ENCODE measurements at regions not wholly inside any gene's neighbourhood (a gene's known extent, or its start where the extent isn't known, plus 50 kb on each side); places are given as distances from the start of the nearest gene placed in this dataset.
"Not testable (repeated sequence)": the region's sequence is repeated elsewhere in the genome, so short reads cannot be mapped to it uniquely, and the experiment has no call there.

GRCh38 chr5:114734238-114734637 is 372.4 kb downstream of the KCNN2 start:
- H3K9ac ChIP-seq (ENCODE audit: low read depth in 1 of 2, low read length in 2 of 2), result no peak overlapping the region

DNA sequence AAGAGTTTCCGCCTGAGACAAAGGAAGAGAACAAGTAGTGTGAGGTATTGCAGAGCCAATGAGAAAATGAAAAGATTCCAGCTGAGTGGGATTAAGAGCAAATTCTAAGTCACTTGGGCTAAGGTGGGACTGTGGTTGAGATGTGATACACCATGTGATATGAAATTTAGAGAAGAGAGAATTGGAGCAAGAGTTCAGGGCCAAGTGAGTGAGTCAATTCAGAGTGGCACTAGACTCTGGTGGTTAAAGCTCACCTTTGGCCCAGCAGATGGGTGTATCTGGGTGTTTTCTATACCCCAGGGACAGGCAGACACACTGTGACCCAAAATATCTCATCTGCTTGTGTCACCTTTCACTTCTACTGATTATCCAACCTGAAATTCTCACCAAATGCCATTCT is 368.1 kb downstream of the KCNN2 start:
- no peak overlapping the region for H3K9ac ChIP-seq (ENCODE audit: low read depth in 1 of 2, low read length in 2 of 2)
- no peaks in the 10 kb centered on the region for H3K27me3 ChIP-seq (ENCODE audit: control insufficient read depth in 2 of 2, insufficient read depth in 2 of 2, low read length in 2 of 2)
- no peak overlapping the region for H3K4me3 ChIP-seq (ENCODE audit: low read length in 2 of 2)
- no peaks in the 10 kb centered on the region for H3K9me3 ChIP-seq (ENCODE audit: control insufficient read depth in 2 of 2, low read length in 2 of 2)
- no peaks in the 10 kb centered on the region for H3K4me1 ChIP-seq (ENCODE audit: control insufficient read depth in 2 of 2, insufficient read depth in 2 of 2, low read length in 2 of 2)
- H3K27ac ChIP-seq (ENCODE audit: low read depth in 2 of 2, low read length in 2 of 2), result no peak overlapping the region
- H3K36me3 ChIP-seq (ENCODE audit: control insufficient read depth in 2 of 2, insufficient read depth in 2 of 2, low read length in 2 of 2), result no peaks in the 10 kb centered on the region

More at GRCh38 chr5:114734238-114734637, 372.4 kb downstream of the KCNN2 start:
- H3K4me1 ChIP-seq (ENCODE audit: control insufficient read depth in 2 of 2, insufficient read depth in 2 of 2, low read length in 2 of 2), result no peaks in the 10 kb centered on the region
- H3K9me3 ChIP-seq (ENCODE audit: control insufficient read depth in 2 of 2, low read length in 2 of 2), result no peaks in the 10 kb centered on the region
- H3K27me3 ChIP-seq (ENCODE audit: control insufficient read depth in 2 of 2, insufficient read depth in 2 of 2, low read length in 2 of 2), result no peaks in the 10 kb centered on the region
- H3K4me3 ChIP-seq (ENCODE audit: low read length in 2 of 2), result no peak overlapping the region
- H3K36me3 ChIP-seq (ENCODE audit: control insufficient read depth in 2 of 2, insufficient read depth in 2 of 2, low read length in 2 of 2), result no peaks in the 10 kb centered on the region
- no peak overlapping the region for H3K27ac ChIP-seq (ENCODE audit: low read depth in 2 of 2, low read length in 2 of 2)

- H3K4me3 ChIP-seq (ENCODE audit: low read length in 2 of 2), result no peak overlapping the region
- no peaks in the 10 kb centered on the region for H3K27me3 ChIP-seq (ENCODE audit: control insufficient read depth in 2 of 2, insufficient read depth in 2 of 2, low read length in 2 of 2)
- no peaks in the 10 kb centered on the region for H3K9me3 ChIP-seq (ENCODE audit: control insufficient read depth in 2 of 2, low read length in 2 of 2)
- H3K27ac ChIP-seq (ENCODE audit: low read depth in 2 of 2, low read length in 2 of 2), result no peak overlapping the region
- no peaks in the 10 kb centered on the region for H3K36me3 ChIP-seq (ENCODE audit: control insufficient read depth in 2 of 2, insufficient read depth in 2 of 2, low read length in 2 of 2)
- H3K4me1 ChIP-seq (ENCODE audit: control insufficient read depth in 2 of 2, insufficient read depth in 2 of 2, low read length in 2 of 2), result no peaks in the 10 kb centered on the region
- H3K9ac ChIP-seq (ENCODE audit: low read depth in 1 of 2, low read length in 2 of 2), result no peak overlapping the region
Observed at GRCh38 chr5:114727358-114727757, 365.5 kb downstream of the KCNN2 start.

- H3K9me3 ChIP-seq (ENCODE audit: control insufficient read depth in 2 of 2, low read length in 2 of 2), result no peaks in the 10 kb centered on the region
Observed at GRCh38 chr5:114726131-114726530, 364.3 kb downstream of the KCNN2 start.

DNA sequence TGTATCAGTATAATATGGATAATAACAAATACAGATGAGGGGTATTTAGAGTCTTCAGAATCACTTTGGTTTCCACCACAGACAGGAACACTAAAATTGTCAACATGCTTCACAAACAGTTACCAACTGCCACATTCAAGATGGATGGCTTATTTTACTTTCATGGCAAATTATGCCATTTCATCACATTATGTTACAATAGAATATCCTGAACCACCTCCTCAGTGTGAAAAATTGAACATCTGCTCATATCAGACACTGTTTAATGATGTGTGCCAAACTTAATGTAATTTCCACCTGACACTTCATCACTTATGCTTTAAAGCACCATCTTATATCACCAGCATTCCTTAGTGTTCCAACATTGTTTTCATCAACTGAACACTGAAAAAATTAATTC is 357.4 kb downstream of the KCNN2 start:
- H3K36me3 ChIP-seq (ENCODE audit: control insufficient read depth in 2 of 2, insufficient read depth in 2 of 2, low read length in 2 of 2), result no peaks in the 10 kb centered on the region
- no peak overlapping the region for H3K4me3 ChIP-seq (ENCODE audit: low read length in 2 of 2)
- no peaks in the 10 kb centered on the region for H3K27me3 ChIP-seq (ENCODE audit: control insufficient read depth in 2 of 2, insufficient read depth in 2 of 2, low read length in 2 of 2)
- H3K4me1 ChIP-seq (ENCODE audit: control insufficient read depth in 2 of 2, insufficient read depth in 2 of 2, low read length in 2 of 2), result no peaks in the 10 kb centered on the region
- H3K9me3 ChIP-seq (ENCODE audit: control insufficient read depth in 2 of 2, low read length in 2 of 2), result no peaks in the 10 kb centered on the region
- H3K27ac ChIP-seq (ENCODE audit: low read depth in 2 of 2, low read length in 2 of 2), result no peak overlapping the region
- no peak overlapping the region for H3K9ac ChIP-seq (ENCODE audit: low read depth in 1 of 2, low read length in 2 of 2)

More at GRCh38 chr5:114726131-114726530, 364.3 kb downstream of the KCNN2 start:
- H3K27me3 ChIP-seq (ENCODE audit: control insufficient read depth in 2 of 2, insufficient read depth in 2 of 2, low read length in 2 of 2), result no peaks in the 10 kb centered on the region
- H3K4me3 ChIP-seq (ENCODE audit: low read length in 2 of 2), result no peak overlapping the region
- no peaks in the 10 kb centered on the region for H3K4me1 ChIP-seq (ENCODE audit: control insufficient read depth in 2 of 2, insufficient read depth in 2 of 2, low read length in 2 of 2)
- no peak overlapping the region for H3K27ac ChIP-seq (ENCODE audit: low read depth in 2 of 2, low read length in 2 of 2)
- H3K9ac ChIP-seq (ENCODE audit: low read depth in 1 of 2, low read length in 2 of 2), result no peak overlapping the region
- H3K36me3 ChIP-seq (ENCODE audit: control insufficient read depth in 2 of 2, insufficient read depth in 2 of 2, low read length in 2 of 2), result no peaks in the 10 kb centered on the region

DNA sequence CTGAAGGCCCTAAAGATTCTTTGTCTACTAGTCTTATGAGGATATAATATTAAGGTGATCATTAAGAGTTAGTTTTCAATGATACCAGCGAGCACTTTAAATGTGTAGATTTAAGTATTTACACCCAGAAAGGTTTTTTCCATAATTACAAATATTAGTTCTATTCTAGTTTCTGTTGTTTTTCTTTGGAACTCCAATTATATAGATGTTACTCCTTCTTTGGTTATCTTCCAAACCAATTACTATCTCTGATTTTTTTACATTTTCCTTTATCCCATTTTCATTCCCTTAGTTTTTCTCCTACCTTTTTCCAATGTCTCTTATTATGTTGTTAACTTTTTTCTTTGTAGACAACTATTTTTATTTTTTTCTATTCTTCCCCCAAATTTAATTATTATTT is 355.1 kb downstream of the KCNN2 start:
- Histone ChIP-seq H3K36me3 (ENCODE audit: control insufficient read depth in 2 of 2, insufficient read depth in 2 of 2, low read length in 2 of 2) (no peaks in the 10 kb centered on the region), H3K27ac (ENCODE audit: low read depth in 2 of 2, low read length in 2 of 2) (no peak overlapping the region), H3K27me3 (ENCODE audit: control insufficient read depth in 2 of 2, insufficient read depth in 2 of 2, low read length in 2 of 2) (no peaks in the 10 kb centered on the region), H3K9ac (ENCODE audit: low read depth in 1 of 2, low read length in 2 of 2) (no peak overlapping the region), H3K4me3 (ENCODE audit: low read length in 2 of 2) (no peak overlapping the region), H3K4me1 (ENCODE audit: control insufficient read depth in 2 of 2, insufficient read depth in 2 of 2, low read length in 2 of 2) (no peaks in the 10 kb centered on the region), H3K9me3 (ENCODE audit: control insufficient read depth in 2 of 2, low read length in 2 of 2) (no peaks in the 10 kb centered on the region)

GRCh38 chr5:114704225-114704893 is 342.5 kb downstream of the KCNN2 start:
- not testable (repeated sequence) for H3K36me3 ChIP-seq (ENCODE audit: control insufficient read depth in 2 of 2, insufficient read depth in 2 of 2, low read length in 2 of 2)

GRCh38 chr5:114702731-114703130 is 340.9 kb downstream of the KCNN2 start:
- H3K4me1 ChIP-seq (ENCODE audit: control insufficient read depth in 2 of 2, insufficient read depth in 2 of 2, low read length in 2 of 2), result no peaks in the 10 kb centered on the region
- H3K9me3 ChIP-seq (ENCODE audit: control insufficient read depth in 2 of 2, low read length in 2 of 2), result no peaks in the 10 kb centered on the region
- H3K9ac ChIP-seq (ENCODE audit: low read depth in 1 of 2, low read length in 2 of 2), result no peak overlapping the region

More at GRCh38 chr5:114704225-114704893, 342.5 kb downstream of the KCNN2 start:
- not testable (repeated sequence) for H3K4me3 ChIP-seq (ENCODE audit: low read length in 2 of 2); H3K27me3 ChIP-seq (ENCODE audit: control insufficient read depth in 2 of 2, insufficient read depth in 2 of 2, low read length in 2 of 2); H3K4me1 ChIP-seq (ENCODE audit: control insufficient read depth in 2 of 2, insufficient read depth in 2 of 2, low read length in 2 of 2); H3K9me3 ChIP-seq (ENCODE audit: control insufficient read depth in 2 of 2, low read length in 2 of 2); H3K9ac ChIP-seq (ENCODE audit: low read depth in 1 of 2, low read length in 2 of 2); H3K27ac ChIP-seq (ENCODE audit: low read depth in 2 of 2, low read length in 2 of 2)

GRCh38 chr5:114702136-114702535 is 340.3 kb downstream of the KCNN2 start:
- Histone ChIP-seq H3K9ac (ENCODE audit: low read depth in 1 of 2, low read length in 2 of 2) (no peak overlapping the region), H3K9me3 (ENCODE audit: control insufficient read depth in 2 of 2, low read length in 2 of 2) (no peaks in the 10 kb centered on the region), H3K27me3 (ENCODE audit: control insufficient read depth in 2 of 2, insufficient read depth in 2 of 2, low read length in 2 of 2) (no peaks in the 10 kb centered on the region), H3K4me1 (ENCODE audit: control insufficient read depth in 2 of 2, insufficient read depth in 2 of 2, low read length in 2 of 2) (no peaks in the 10 kb centered on the region), H3K27ac (ENCODE audit: low read depth in 2 of 2, low read length in 2 of 2) (no peak overlapping the region), H3K4me3 (ENCODE audit: low read length in 2 of 2) (no peak overlapping the region), H3K36me3 (ENCODE audit: control insufficient read depth in 2 of 2, insufficient read depth in 2 of 2, low read length in 2 of 2) (no peaks in the 10 kb centered on the region)

More at GRCh38 chr5:114702731-114703130, 340.9 kb downstream of the KCNN2 start:
- Histone ChIP-seq H3K36me3 (ENCODE audit: control insufficient read depth in 2 of 2, insufficient read depth in 2 of 2, low read length in 2 of 2) (no peaks in the 10 kb centered on the region), H3K4me3 (ENCODE audit: low read length in 2 of 2) (no peak overlapping the region), H3K27me3 (ENCODE audit: control insufficient read depth in 2 of 2, insufficient read depth in 2 of 2, low read length in 2 of 2) (no peaks in the 10 kb centered on the region), H3K27ac (ENCODE audit: low read depth in 2 of 2, low read length in 2 of 2) (no peak overlapping the region)

- Histone ChIP-seq H3K27me3 (ENCODE audit: control insufficient read depth in 2 of 2, insufficient read depth in 2 of 2, low read length in 2 of 2) (no peaks in the 10 kb centered on the region), H3K4me1 (ENCODE audit: control insufficient read depth in 2 of 2, insufficient read depth in 2 of 2, low read length in 2 of 2) (no peaks in the 10 kb centered on the region), H3K9ac (ENCODE audit: low read depth in 1 of 2, low read length in 2 of 2) (no peak overlapping the region), H3K36me3 (ENCODE audit: control insufficient read depth in 2 of 2, insufficient read depth in 2 of 2, low read length in 2 of 2) (no peaks in the 10 kb centered on the region), H3K4me3 (ENCODE audit: low read length in 2 of 2) (no peak overlapping the region), H3K27ac (ENCODE audit: low read depth in 2 of 2, low read length in 2 of 2) (no peak overlapping the region), H3K9me3 (ENCODE audit: control insufficient read depth in 2 of 2, low read length in 2 of 2) (no peaks in the 10 kb centered on the region)
Observed at GRCh38 chr5:114700823-114701222, 339.0 kb downstream of the KCNN2 start.
